HG03571 (cell line): ENCODE measurements at regions not wholly inside any gene's neighbourhood (a gene's known extent, or its start where the extent isn't known, plus 50 kb on each side); places are given as distances from the start of the nearest gene placed in this dataset.
"Not testable (repeated sequence)": the region's sequence is repeated elsewhere in the genome, so short reads cannot be mapped to it uniquely, and the experiment has no call there.

ENCODE experiments used
- ATAC-seq: cut with Tn5 transposase; IDR thresholded peaks from one replicate; pipeline ENCODE4 v1.9.1; 2021; ENCODE audit not compliant: unreplicated experiment

DNA sequence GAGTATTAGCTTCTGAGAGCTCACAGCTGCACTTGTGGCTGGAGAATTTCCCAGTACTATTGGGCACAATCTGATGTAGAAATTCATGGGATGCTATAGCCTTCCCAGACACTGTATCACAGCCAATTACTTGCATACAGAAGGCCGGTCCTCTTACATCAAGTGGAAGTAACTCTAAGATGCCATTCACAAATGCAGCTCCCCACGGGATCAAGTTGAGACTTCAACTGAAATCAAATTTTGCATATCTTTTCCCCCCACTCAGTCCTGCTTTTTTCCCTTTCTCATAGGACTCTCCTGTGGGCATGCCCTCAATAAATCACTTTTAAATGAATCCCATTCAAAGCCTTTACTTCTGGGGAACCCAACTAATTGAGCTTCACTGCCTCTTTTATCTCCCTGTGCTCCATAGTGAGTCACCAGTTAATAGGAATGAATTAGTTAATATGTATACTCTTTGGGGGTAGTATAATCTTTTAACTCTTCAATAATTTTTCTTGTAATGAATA, 1970.8 kb downstream of the OLFM4 start:
- no peak for ATAC-seq

DNA sequence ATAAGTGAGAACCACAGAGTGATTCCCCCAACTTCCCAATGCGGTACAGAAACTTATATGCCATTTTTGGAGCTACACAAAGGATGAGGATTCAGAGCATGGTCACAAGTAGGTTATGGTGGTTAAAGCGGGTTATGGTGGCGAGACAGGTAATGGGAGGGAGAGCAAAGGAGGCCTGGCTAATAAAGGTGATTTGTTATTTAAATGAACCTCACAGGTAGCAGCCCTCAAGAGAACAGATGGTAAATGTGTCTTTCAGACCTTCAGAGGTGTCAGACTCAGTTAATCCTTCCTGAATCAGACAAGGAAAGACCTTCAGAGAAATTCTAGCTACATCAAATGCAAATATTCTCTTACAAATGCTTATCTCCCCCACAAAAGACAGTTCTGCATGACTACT, 1971.4 kb downstream of the OLFM4 start:
- no peak for ATAC-seq

DNA sequence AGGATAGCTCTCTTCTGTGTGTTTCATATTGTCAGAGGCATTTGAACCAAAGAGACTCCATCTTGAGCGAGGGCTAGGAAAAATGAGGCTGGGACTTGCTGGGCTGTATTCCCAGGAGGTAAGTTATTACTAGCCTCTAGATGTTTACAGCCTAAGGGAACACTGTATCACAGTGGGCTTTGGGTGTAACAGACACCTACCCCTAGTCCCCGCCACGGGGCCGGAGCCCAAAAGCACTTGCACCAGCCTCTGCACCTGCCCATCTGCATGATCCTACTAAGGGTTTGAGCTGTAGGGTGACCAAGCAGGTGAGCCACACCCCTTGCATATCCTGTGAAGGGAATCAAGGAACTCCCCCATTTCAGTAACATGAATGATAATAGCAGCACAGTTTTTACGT, 1972.2 kb downstream of the OLFM4 start:
- no peak for ATAC-seq

DNA sequence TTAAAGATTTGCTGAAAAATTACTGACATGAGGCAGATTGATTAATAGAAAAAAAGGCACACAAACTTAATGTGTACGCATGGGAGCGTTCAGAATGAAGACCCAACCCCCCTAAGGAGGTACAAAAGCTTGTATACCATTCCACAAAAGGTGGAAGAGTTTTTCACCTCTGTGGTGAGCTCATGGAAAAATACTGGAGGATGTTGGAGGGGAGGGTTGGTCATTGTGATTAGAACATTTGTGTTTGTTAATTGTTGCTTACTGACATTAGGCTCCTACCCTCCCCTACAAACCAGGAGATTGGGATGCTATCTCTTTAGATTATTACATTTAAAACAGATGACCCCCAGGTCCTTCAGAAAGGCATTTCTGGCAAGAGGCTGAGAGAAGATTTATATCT, 1973.3 kb downstream of the OLFM4 start:
- ATAC-seq, result no peak

DNA sequence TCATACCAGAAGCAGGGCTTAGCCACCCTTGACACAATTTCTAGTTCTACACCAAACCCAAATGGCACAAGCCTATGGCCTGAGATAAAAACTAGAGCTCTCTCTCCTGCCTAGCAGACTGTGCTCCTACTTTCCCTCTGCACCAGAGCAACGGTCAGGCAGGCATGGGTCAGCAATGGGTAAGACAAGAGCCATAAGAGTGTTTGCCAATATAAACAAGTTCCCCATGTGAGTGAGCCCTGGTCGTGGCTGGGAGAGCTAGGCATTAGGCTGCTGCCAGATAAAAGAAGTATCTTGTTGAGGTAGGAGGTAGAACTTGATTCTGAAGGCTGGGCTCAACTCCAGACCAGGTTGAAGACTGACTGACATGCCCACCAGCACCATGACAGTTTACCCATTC, 1979.1 kb downstream of the OLFM4 start:
- ATAC-seq, result no peak

DNA sequence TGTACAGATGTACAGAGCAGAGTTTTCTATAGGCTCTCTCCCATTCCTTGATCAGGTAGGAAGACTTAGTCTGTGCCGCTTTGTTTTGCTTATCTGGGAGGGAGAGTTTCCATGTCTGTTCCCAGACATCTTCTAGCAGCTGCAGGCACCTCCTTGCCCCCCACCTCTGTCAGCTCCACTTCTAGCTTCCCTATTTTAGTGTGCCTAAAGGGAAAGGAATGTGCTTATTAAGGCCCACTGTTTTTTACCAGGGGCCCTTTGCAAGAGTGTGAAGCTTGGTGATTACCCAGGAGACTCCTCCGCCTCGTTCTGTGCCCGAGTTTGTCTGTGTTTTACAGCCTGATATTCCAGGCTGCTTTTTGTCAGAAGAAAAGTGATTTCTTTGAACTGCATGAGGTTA, 1984.4 kb downstream of the OLFM4 start:
- no peak for ATAC-seq

DNA sequence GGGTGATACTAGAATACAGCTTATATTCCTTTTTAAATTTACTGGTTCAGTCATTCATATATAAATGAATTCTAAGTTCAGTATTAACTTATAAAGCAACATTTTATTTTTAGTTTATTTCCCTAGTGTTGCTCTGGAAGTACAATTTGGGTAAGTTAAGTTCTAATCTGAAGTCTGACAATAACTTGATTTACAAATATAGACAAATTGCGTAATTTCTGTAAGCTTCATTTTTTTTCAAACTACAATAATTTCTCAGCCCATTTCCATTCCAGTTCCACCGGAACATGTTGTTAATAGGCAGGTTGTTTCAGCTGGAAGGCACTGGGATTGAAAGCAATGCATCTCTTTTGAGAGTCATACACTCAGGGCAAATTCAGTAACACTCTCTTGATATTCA, 2000.7 kb downstream of the OLFM4 start:
- no peak for ATAC-seq

DNA sequence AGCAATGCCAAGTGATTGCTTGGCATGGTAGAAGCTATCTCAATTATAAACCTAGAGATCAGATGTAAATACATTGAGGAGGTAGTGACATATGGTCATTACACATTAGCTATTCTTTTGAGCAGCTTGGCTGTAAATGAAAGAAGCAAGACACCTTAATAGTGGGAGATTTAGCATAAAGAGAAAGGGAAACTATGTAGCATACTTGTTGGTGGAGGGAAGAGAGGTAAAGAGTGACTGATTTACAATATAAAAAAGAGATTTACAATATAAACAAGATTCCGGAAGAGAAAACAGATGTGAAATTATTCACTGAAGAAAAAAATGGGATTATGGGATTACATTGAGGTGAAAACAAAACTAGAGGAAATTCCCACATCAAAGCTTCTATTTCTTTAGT, 2009.6 kb downstream of the OLFM4 start:
- no peak for ATAC-seq

DNA sequence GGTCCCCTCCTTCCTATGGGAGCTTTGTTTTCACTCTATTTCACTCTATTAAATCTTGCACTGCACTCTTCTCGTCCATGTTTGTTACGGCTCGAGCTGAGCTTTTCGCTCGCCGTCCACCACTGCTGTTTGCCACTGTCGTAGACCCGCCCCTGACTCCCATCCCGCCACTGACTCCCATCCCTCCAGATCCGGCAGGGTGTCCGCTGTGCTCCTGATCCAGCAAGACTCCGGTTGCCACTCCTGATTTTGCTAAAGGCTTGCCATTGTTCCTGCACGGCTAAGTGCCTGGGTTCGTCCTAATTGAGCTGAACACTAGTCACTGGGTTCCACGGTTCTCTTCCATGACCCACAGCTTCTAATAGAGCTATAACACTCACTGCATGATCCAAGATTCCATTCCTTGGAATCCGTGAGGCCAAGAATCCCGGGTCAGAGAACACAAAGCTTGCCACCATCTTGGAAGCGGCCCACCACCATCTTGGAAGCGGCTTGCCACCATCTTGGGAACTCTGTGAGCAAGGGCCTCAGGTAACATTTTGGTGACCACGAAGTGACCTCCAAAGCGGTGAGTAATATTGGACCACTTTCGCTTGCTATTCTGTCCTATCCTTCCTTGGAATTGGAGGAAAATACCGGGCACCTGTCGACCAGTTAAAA, 2025.4 kb downstream of the OLFM4 start:
- ATAC-seq, result not testable (repeated sequence)

DNA sequence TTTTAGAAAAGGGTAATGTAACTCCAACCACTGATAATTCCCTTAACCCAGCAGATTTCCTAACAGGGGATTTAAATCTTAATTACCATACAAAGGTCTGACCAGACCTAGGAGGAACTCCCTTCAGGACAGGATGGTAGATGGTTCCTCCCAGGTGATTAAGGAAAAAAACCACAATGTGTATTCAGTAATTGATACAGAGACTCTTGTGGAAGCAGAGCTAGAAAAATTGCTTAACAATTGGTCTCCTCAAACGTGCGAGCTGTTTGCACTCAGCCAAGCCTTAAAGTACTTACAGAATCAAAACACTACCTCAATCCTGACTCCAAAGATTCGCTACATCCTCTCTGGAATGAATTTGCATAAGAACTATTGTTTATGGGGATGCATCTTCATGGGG, 2027.1 kb downstream of the OLFM4 start:
- ATAC-seq, result not testable (repeated sequence)

DNA sequence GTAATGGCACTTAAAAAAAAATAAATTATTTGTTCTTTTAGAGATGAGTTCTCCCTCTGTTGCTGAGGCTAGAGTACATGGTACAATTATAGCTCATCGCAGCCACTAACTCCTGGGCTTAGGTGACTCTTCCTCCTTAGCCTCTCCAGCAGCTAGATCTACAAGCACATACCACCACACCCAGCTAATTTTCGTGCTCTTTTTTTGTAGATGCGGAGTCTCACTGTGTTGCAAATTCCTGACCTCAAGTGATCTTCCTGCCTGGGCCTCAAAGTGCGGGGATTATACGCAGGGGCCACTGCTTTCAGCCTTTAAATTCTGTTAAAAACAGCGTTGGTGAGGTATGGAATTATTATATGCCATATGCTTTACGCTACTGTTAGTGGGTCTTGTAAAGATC, 2034.0 kb downstream of the OLFM4 start:
- no peak for ATAC-seq

DNA sequence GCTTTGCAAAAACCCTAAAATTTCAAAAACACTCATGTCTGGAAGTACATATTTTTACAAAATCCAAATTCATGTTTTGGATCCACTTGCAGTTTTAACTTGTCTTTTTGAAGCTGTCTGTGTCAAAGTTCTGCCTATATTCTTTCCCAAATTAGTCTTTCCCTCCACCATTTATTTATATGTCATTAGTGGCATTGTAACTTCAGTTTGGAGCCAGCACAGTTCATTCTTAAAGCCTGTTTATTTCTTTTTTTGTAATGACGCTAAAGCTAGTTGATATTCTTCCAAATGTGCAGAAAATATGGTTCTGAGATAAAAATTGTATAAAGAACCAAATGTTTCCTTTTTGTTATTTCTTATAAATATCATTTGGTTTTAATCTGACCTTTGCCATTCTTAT, 2039.3 kb downstream of the OLFM4 start:
- no peak for ATAC-seq

DNA sequence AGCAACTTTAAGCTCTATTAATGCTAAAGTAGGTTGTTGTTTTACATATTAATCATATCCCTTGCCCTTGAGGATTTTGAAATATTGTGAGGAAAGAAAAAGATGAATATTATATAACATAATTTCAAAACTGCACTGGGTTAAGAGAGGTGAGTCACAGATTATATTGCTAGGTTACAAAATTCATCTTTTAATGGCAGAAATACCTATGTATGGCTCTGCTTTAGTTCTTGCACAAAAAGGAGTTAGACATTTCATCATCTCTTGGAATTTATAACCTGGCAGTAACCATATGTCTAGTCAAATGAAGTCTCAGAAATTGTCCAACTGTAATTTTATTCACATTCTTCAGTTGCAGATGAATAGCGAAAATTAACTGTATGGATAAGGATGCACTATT, 2041.1 kb downstream of the OLFM4 start:
- no peak for ATAC-seq

DNA sequence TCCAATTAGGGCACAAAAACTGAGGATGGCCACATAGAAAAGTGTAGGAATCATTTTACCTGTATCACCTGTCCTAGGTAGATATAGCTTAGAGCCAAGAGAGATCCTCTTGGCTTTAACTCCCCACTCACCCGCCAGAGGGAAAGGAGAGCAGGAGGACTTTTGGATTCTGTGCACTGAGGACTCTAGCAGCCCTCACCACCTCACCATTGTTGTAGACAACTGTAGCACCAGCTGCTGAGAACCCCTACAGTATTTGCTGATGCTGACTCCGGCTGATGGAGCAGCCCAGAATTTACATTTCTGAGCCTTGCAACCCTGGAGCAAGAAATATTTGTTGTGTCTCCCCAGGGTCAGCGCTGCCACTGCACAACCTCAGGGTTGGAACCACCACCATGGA, 2044.4 kb downstream of the OLFM4 start:
- ATAC-seq, result no peak

DNA sequence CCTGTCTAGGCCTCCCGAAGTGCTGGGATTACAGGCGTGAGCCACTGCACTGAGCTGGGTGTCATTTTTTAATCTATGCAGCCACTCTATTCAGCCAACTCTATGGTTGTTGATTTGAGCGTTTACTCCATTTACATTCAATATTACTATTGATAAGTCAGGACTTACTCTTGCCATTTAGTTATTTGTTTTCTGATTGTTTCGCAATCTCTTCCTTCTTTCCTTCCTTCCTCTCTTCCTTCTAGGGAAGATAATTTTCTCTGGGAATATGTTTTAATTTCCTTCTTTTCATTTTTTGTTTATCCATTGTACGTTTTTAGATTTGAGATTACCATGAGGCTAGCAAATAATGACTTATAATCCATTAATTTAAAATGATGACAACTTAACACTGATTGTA, 2056.0 kb downstream of the OLFM4 start:
- ATAC-seq, result no peak

DNA sequence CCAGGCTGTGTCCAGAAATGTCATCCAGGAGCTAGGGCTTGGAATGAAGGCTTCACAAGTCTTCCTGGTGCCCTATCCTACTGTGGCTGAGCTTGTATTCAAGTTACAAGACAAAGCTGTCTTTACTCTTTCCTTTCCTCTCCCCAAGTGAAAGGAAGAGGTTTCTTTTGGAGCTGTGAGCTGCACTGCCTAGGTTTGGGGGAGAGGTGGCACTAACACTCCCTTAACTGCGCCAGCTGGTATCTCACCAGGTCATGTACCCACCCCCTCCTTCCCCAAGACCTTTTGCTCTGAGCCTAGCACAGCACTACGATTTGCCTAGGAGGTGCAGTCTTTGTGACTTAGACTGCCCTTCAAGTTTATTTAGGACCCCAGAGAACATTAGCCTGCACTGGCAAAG, 2053.6 kb upstream of the PRR20A start:
- ATAC-seq, result no peak

DNA sequence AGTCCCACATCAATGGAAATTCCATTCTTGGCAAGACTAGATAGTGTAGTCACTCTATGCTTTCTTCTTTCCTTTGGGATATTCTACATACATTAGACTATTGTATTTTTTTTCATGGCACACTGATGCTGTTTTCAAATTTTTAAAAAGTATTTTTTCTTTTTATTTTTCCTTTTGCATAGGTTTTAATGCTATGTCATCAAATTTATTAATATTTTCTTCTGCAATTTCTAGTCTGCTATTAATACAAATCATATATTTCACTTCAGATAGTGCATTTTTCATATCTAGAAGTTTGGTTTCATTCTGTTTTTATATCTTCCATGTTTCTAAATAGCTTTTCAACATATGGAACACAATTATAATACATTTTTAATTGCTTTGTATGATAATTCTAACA, 2050.1 kb upstream of the PRR20A start:
- ATAC-seq, result no peak

DNA sequence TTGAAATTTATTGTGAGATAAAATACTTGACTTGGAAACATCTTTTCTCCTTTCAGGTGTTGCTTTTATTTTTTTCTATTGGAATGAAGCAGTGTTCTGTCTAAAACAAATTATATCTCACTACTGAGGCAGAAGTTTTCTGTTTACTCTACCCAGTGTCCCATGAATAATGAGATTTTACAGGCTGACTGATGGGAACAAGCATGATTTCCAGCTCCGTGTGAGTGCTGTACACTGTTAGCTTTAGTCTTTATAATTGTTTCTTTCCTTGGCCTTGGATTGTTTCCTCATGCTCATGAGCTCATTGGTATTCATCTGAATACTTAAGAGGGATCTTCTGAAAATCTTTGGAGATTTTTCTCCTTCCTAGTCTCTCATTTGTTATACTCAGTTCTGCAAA, 2049.5 kb upstream of the PRR20A start:
- ATAC-seq, result no peak

DNA sequence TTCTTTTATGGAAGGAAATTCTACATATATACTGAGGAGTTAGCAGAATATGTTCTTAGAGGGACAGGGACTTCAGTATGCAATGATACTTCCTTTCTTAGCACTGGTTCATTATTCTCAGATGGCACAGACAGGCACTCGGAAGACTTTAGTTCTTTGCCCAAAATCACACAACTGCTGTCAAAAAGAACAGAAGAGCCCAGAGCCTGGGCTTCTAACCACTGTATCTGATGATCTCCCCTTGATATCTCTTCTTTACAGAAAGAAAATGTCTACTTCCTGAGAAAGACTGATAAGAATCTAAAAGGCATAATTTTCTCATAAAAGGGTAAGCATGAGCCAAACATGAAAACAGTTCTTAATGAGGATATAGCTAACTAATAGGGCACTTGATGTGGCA, 2034.2 kb upstream of the PRR20A start:
- no peak for ATAC-seq

DNA sequence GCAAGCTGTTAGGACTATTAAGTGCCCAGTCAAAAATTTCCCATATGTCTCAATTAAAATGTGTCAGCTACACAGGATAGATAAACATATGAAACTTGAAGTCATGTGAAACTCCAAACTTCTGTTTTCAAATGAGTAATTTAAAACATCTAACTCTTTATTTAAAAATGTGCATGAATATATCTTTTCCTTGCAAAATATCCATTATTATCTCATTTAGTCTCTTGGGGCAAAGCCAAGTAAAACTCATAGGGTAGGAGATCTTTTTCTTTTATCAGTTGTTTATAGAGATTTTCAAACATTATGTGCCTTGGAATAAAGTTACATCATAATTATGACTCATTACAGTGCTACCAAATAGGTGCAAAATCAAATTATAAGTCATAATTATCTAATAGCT, 2020.1 kb upstream of the PRR20A start:
- ATAC-seq, result no peak

DNA sequence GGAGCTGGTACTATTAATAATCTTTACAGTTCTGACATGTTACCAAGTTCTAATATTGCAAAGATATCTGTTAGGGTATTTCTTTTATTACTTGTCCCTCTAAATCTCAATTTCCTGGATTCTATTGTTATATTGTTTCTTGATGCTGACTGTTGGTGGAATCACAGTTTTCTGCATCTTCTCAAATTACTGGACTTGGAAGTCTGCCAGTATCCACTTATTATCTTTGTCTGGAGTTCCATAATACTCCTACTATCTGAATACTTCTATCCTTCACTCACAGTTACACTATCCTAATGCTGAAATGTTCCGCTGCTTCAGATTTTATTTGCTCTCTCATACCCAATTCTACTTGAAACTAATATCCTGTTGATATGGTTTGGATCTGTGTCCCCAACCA, 1985.7 kb upstream of the PRR20A start:
- no peak for ATAC-seq

DNA sequence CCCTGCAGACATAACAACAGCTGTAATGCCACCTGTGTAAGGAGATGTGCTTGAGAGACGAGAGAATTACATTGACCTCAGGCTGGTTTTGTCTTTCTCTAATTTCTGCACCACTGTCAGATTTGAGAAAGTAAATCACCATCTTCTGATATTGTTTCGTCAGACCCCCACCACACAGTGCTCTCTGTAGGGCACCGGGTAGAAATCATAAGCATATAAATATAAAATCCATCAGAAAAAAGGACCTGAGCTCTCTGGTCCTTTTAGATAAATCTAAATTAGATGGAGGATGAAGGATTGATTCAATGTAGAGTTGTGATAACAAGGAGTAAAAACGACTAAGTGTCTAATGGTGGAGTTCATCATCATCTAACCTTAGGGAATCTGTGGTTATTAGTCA, 1981.0 kb upstream of the PRR20A start:
- no peak for ATAC-seq

DNA sequence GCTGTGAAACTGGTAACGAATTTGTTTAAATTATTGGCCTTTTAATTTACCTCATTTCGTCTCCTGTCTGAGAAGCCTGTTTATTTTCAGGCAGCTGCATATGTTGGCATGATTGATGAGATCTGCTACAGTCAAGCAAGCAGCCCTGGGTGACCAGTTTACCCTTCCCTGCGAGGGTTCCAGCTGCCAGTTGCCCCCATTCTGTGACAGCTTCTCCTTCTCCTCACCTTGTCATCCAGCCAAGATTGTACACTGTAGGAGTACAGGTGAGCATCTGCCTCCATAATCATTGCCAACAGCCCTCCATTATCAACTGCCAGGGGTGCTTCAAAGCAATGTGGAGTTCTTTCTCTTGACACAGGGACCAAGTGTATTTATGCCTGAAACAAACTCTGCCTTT, 1979.9 kb upstream of the PRR20A start:
- no peak for ATAC-seq
